ENCODE measurements at regions not wholly inside any gene's neighbourhood (a gene's known extent, or its start where the extent isn't known, plus 50 kb on each side); places are given as distances from the start of the nearest gene placed in this dataset.

- TF ChIP-seq CTCF (IDR thresholded peaks at IDR 0.05; ENCODE audit: low read depth, low read length, poor library complexity, severe bottlenecking) = no peak
- TF ChIP-seq EZH2phosphoT487 (IDR thresholded peaks at IDR 0.05; ENCODE audit: borderline replicate concordance, low read length) = no peak
- H3K4me1 ChIP-seq (ENCODE audit: control insufficient read depth, low read length) = no peaks in the 10 kb centered on the region
- H3F3A ChIP-seq (ENCODE audit: control insufficient read depth, insufficient read depth) = no peaks in the 10 kb centered on the region
- no peaks in the 10 kb centered on the region for H4K20me1 ChIP-seq (ENCODE audit: control insufficient read depth, insufficient read depth, low read depth, low read length)
- no peaks in the 10 kb centered on the region for H3K9me2 ChIP-seq (replicated peaks; ENCODE audit: control insufficient read depth, low read length)
- H3K36me3 ChIP-seq (ENCODE audit: control insufficient read depth, low read length) = no peaks in the 10 kb centered on the region
- H3K4me3 ChIP-seq (ENCODE audit: low read length) = no peak overlapping the region
- H3K27me3 ChIP-seq (ENCODE audit: control insufficient read depth, low read length) = no peaks in the 10 kb centered on the region
- no peak overlapping the region for H3K27ac ChIP-seq (ENCODE audit: low read depth, low read length)
- H3K4me2 ChIP-seq (ENCODE audit: low read length) = no peak overlapping the region
- H3K9me3 ChIP-seq (ENCODE audit: control insufficient read depth, insufficient read depth, low read length) = no peaks in the 10 kb centered on the region
- no peaks in the 10 kb centered on the region for H3K79me2 ChIP-seq (ENCODE audit: control insufficient read depth, low read length)
Observed at GRCh38 chr13:31649766-31650165, 89.6 kb upstream of the RXFP2 start.

- H3K79me2 ChIP-seq (ENCODE audit: control insufficient read depth, low read length) = no peaks in the 10 kb centered on the region
- no peak for TF ChIP-seq EZH2phosphoT487 (IDR thresholded peaks at IDR 0.05; ENCODE audit: borderline replicate concordance, low read length)
- TF ChIP-seq CTCF (IDR thresholded peaks at IDR 0.05; ENCODE audit: low read depth, low read length, poor library complexity, severe bottlenecking) = no peak
Observed at GRCh38 chr13:31653730-31654129, 85.6 kb upstream of the RXFP2 start.

GRCh38 chr13:31663880-31664585 is 75.3 kb upstream of the RXFP2 start:
- H3K79me2 ChIP-seq (ENCODE audit: control insufficient read depth, low read length) = no peaks in the 10 kb centered on the region
- H3K9me2 ChIP-seq (replicated peaks; ENCODE audit: control insufficient read depth, low read length) = no peaks in the 10 kb centered on the region; the same call in 1 of the 2 replicates
- no peaks in the 10 kb centered on the region for H3K4me1 ChIP-seq (ENCODE audit: control insufficient read depth, low read length)
- H3K4me3 ChIP-seq (ENCODE audit: low read length) = no peak overlapping the region
- no peaks in the 10 kb centered on the region for H3K9me3 ChIP-seq (ENCODE audit: control insufficient read depth, insufficient read depth, low read length)
- no peaks in the 10 kb centered on the region for H3F3A ChIP-seq (ENCODE audit: control insufficient read depth, insufficient read depth)
- no peak overlapping the region for H3K27ac ChIP-seq (ENCODE audit: low read depth, low read length)
- no peaks in the 10 kb centered on the region for H3K36me3 ChIP-seq (ENCODE audit: control insufficient read depth, low read length)
- H3K27me3 ChIP-seq (ENCODE audit: control insufficient read depth, low read length) = no peaks in the 10 kb centered on the region
- TF ChIP-seq EZH2phosphoT487 (IDR thresholded peaks at IDR 0.05; ENCODE audit: borderline replicate concordance, low read length) = no peak
- H3K4me2 ChIP-seq (ENCODE audit: low read length) = no peak overlapping the region
- no peaks in the 10 kb centered on the region for H4K20me1 ChIP-seq (ENCODE audit: control insufficient read depth, insufficient read depth, low read depth, low read length)

More at GRCh38 chr13:31653730-31654129, 85.6 kb upstream of the RXFP2 start:
- no peak overlapping the region for H3K4me2 ChIP-seq (ENCODE audit: low read length)
- no peaks in the 10 kb centered on the region for H3K9me2 ChIP-seq (replicated peaks; ENCODE audit: control insufficient read depth, low read length)
- H4K20me1 ChIP-seq (ENCODE audit: control insufficient read depth, insufficient read depth, low read depth, low read length) = no peaks in the 10 kb centered on the region
- no peaks in the 10 kb centered on the region for H3K27me3 ChIP-seq (ENCODE audit: control insufficient read depth, low read length)
- H3K27ac ChIP-seq (ENCODE audit: low read depth, low read length) = no peak overlapping the region
- no peaks in the 10 kb centered on the region for H3K4me1 ChIP-seq (ENCODE audit: control insufficient read depth, low read length)
- no peaks in the 10 kb centered on the region for H3K36me3 ChIP-seq (ENCODE audit: control insufficient read depth, low read length)
- H3K4me3 ChIP-seq (ENCODE audit: low read length) = no peak overlapping the region
- H3K9me3 ChIP-seq (ENCODE audit: control insufficient read depth, insufficient read depth, low read length) = no peaks in the 10 kb centered on the region
- H3F3A ChIP-seq (ENCODE audit: control insufficient read depth, insufficient read depth) = no peaks in the 10 kb centered on the region

- no peaks in the 10 kb centered on the region for H3K9me3 ChIP-seq (ENCODE audit: control insufficient read depth, insufficient read depth, low read length)
- no peaks in the 10 kb centered on the region for H4K20me1 ChIP-seq (ENCODE audit: control insufficient read depth, insufficient read depth, low read depth, low read length)
- H3K27me3 ChIP-seq (ENCODE audit: control insufficient read depth, low read length) = no peaks in the 10 kb centered on the region; the same call in 1 of the 2 replicates
- H3K79me2 ChIP-seq (ENCODE audit: control insufficient read depth, low read length) = no peaks in the 10 kb centered on the region
- H3F3A ChIP-seq (ENCODE audit: control insufficient read depth, insufficient read depth) = no peaks in the 10 kb centered on the region
- no peaks in the 10 kb centered on the region for H3K36me3 ChIP-seq (ENCODE audit: control insufficient read depth, low read length)
- H3K4me1 ChIP-seq (ENCODE audit: control insufficient read depth, low read length) = no peaks in the 10 kb centered on the region
- TF ChIP-seq CTCF (IDR thresholded peaks at IDR 0.05; ENCODE audit: low read depth, low read length, poor library complexity, severe bottlenecking) (no peak), EZH2phosphoT487 (IDR thresholded peaks at IDR 0.05; ENCODE audit: borderline replicate concordance, low read length) (no peak)
- no peaks in the 10 kb centered on the region for H3K9me2 ChIP-seq (replicated peaks; ENCODE audit: control insufficient read depth, low read length)
- H3K27ac ChIP-seq (ENCODE audit: low read depth, low read length) = no peak overlapping the region
- no peak overlapping the region for H3K4me3 ChIP-seq (ENCODE audit: low read length)
- H3K4me2 ChIP-seq (ENCODE audit: low read length) = no peak overlapping the region
Observed at GRCh38 chr13:31670831-31671617, 68.3 kb upstream of the RXFP2 start.
